H1 (cell line): ENCODE measurements at regions not wholly inside any gene's neighbourhood (a gene's known extent, or its start where the extent isn't known, plus 50 kb on each side); places are given as distances from the start of the nearest gene placed in this dataset.

Experiments used
- CTCF ChIA-PET: fragments of 300-600 bp; sonication (Branson Sonifier 250); formaldehyde crosslinking; loops from one replicate; lab custom pipeline; 2021; ENCODE audit not compliant: partially characterized antibody; lab: Charles Lee
- POLR2A ChIA-PET: fragments of 300-600 bp; sonication (Branson Sonifier 250); formaldehyde crosslinking; loops from one replicate; lab custom pipeline; 2021; ENCODE audit warnings: inconsistent platforms; ENCODE audit not compliant: partially characterized antibody; lab: Charles Lee
- DNase-seq, 2 experiments: peaks; one replicate each; pipeline versions ENCODE4 v3.0.0 to v3.0.0-alpha.2; 2010 to 2022; ENCODE audit warnings: low spot score in 2 of 2, low read depth in 1 of 2, mixed read lengths in 1 of 2
- FAIRE-seq: peaks from 2 replicates; lab custom pipeline; 2011; peaks lifted over from hg19 to GRCh38; lab: Jason Lieb, UNC
- H2AFZ ChIP-seq: 2 replicates; pipeline ENCODE4 v1.8.1; 2012; ENCODE audit warnings: low read length, inconsistent platforms
- H2AK5ac ChIP-seq: 2 replicates; pipeline ENCODE4 v1.6.1; 2013; ENCODE audit warnings: low read depth, low read length
- H2BK120ac ChIP-seq: replicated peaks from 2 replicates; pipeline ENCODE3; 2013; ENCODE audit warnings: low read depth, low read length, inconsistent platforms
- H2BK12ac ChIP-seq: 2 replicates; pipeline ENCODE4 v1.6.1; 2013; ENCODE audit warnings: low read depth, low read length
- H2BK15ac ChIP-seq: 2 replicates; pipeline ENCODE4 v1.6.1; 2013; ENCODE audit warnings: low read length
- H2BK20ac ChIP-seq: 2 replicates; pipeline ENCODE4 v1.6.1; 2013; ENCODE audit warnings: low read length
- H2BK5ac ChIP-seq: 2 replicates; pipeline ENCODE4 v1.6.1; 2013; ENCODE audit warnings: low read depth, low read length
- H3K14ac ChIP-seq: 2 replicates; pipeline ENCODE4 v1.6.1; 2013; ENCODE audit warnings: inconsistent platforms; ENCODE audit not compliant: insufficient read length
- H3K18ac ChIP-seq: 2 replicates; pipeline ENCODE4 v1.6.1; 2013; ENCODE audit warnings: low read length; ENCODE audit errors: extremely low read depth
- H3K23ac ChIP-seq: 2 replicates; pipeline ENCODE4 v1.6.1; 2013; ENCODE audit warnings: inconsistent platforms; ENCODE audit not compliant: insufficient read length
- H3K23me2 ChIP-seq: 2 replicates; pipeline ENCODE4 v1.6.1; 2013; ENCODE audit warnings: low read depth, low read length
- H3K27ac ChIP-seq: 2 replicates; pipeline ENCODE4 v1.6.1; 2011; ENCODE audit warnings: low read depth, low read length, inconsistent platforms
- H3K27me3 ChIP-seq, 4 experiments: replicated peaks in 1 of 4; 1 replicate in 1 of 4; 2 replicates in 3 of 4; pipeline versions ENCODE4 v1.6.1 to v1.8.1; 2011 to 2013; ENCODE audit warnings: low read length in 3 of 4, mild to moderate bottlenecking in 3 of 4, inconsistent platforms in 2 of 4, mixed read lengths in 2 of 4, moderate library complexity in 1 of 4; ENCODE audit not compliant: control insufficient read depth in 3 of 4, insufficient read depth in 3 of 4; ENCODE audit errors: extremely low read depth in 1 of 4
- H3K36me3 ChIP-seq, 4 experiments: 2 replicates each; pipeline versions ENCODE4 v1.6.1 to v1.8.1; 2011 to 2013; ENCODE audit warnings: mild to moderate bottlenecking in 4 of 4, low read length in 3 of 4, moderate library complexity in 2 of 4, control low read depth in 1 of 4, inconsistent platforms in 1 of 4; ENCODE audit not compliant: insufficient read depth in 4 of 4, control insufficient read depth in 2 of 4
- H3K4ac ChIP-seq: replicated peaks from 2 replicates; pipeline ENCODE3; 2013; ENCODE audit warnings: low read length, low read depth, mixed read lengths, inconsistent platforms; ENCODE audit not compliant: insufficient read length
- H3K4me1 ChIP-seq, 4 experiments: replicated peaks in 1 of 4; 1 replicate in 1 of 4; 2 replicates in 3 of 4; pipeline versions ENCODE4 v1.6.1 to v1.8.1; 2011 to 2013; ENCODE audit warnings: low read length in 3 of 4, inconsistent platforms in 2 of 4, mixed read lengths in 1 of 4; ENCODE audit not compliant: insufficient read depth in 4 of 4, control insufficient read depth in 3 of 4
- H3K4me2 ChIP-seq, 2 experiments: 2 replicates each; pipeline versions ENCODE4 v1.6.1 to v1.8.1; 2011 to 2013; ENCODE audit warnings: low read depth in 2 of 2, low read length in 2 of 2, control low read depth in 1 of 2, inconsistent platforms in 1 of 2, mild to moderate bottlenecking in 1 of 2; ENCODE audit not compliant: insufficient read depth in 1 of 2
- H3K4me3 ChIP-seq, 4 experiments: fragments of 200-600, 300-600 bp in 1 of 4; sonication (generic), shearing (Covaris generic), sonication (Bioruptor Twin) in 1 of 4; 2 replicates each; pipeline versions ENCODE4 v1.5.1 to v1.8.1; 2011 to 2016; ENCODE audit warnings: low read length in 4 of 4, low read depth in 3 of 4, control low read depth in 2 of 4, inconsistent platforms in 2 of 4, mild to moderate bottlenecking in 2 of 4, mixed read lengths in 1 of 4, moderate library complexity in 1 of 4; ENCODE audit not compliant: insufficient read depth in 2 of 4; ENCODE audit errors: extremely low read depth in 1 of 4
- H3K56ac ChIP-seq: replicated peaks from 2 replicates; pipeline ENCODE3; 2013; ENCODE audit warnings: low read depth, mild to moderate bottlenecking, mixed read lengths, low read length, inconsistent platforms; ENCODE audit not compliant: insufficient read length
- H3K79me1 ChIP-seq: 2 replicates; pipeline ENCODE4 v1.6.1; 2013; ENCODE audit warnings: low read depth, low read length, control low read depth
- H3K79me2 ChIP-seq, 2 experiments: 2 replicates each; pipeline versions ENCODE4 v1.6.1 to v1.8.1; 2012 to 2013; ENCODE audit warnings: low read length in 2 of 2, mild to moderate bottlenecking in 2 of 2, inconsistent platforms in 1 of 2; ENCODE audit not compliant: insufficient read depth in 2 of 2, control insufficient read depth in 1 of 2
- H3K9ac ChIP-seq, 4 experiments: replicated peaks in 1 of 4; 1 replicate in 1 of 4; 2 replicates in 3 of 4; pipeline versions ENCODE4 v1.6.1 to v1.8.1; 2011 to 2013; ENCODE audit warnings: low read depth in 3 of 4, low read length in 3 of 4, control low read depth in 2 of 4, mild to moderate bottlenecking in 2 of 4, moderate library complexity in 2 of 4, inconsistent platforms in 1 of 4; ENCODE audit errors: extremely low read depth in 1 of 4
- H3K9me3 ChIP-seq, 2 experiments: 2 replicates each; pipeline versions ENCODE4 v1.6.1 to v1.8.1; 2012 to 2013; ENCODE audit warnings: mild to moderate bottlenecking in 2 of 2, moderate library complexity in 2 of 2, control low read depth in 1 of 2, inconsistent platforms in 1 of 2, low read depth in 1 of 2, low read length in 1 of 2, mixed read lengths in 1 of 2; ENCODE audit not compliant: insufficient read depth in 2 of 2
- H4K20me1 ChIP-seq, 2 experiments: replicated peaks in 1 of 2; 2 replicates each; pipeline versions ENCODE3 to v1.8.1; 2011 to 2013; ENCODE audit warnings: inconsistent platforms in 2 of 2, low read length in 2 of 2, mild to moderate bottlenecking in 1 of 2; ENCODE audit not compliant: insufficient read depth in 2 of 2, control insufficient read depth in 1 of 2
- H4K5ac ChIP-seq: 2 replicates; pipeline ENCODE4 v1.6.1; 2013; ENCODE audit warnings: low read length, low read depth, mixed read lengths, inconsistent platforms; ENCODE audit not compliant: insufficient read length
- H4K8ac ChIP-seq: 2 replicates; pipeline ENCODE4 v1.8.0; 2013; ENCODE audit warnings: mild to moderate bottlenecking, moderate library complexity, low read length, inconsistent platforms; ENCODE audit not compliant: insufficient read depth; ENCODE audit errors: extremely low read depth
- H4K91ac ChIP-seq: replicated peaks from 2 replicates; pipeline ENCODE3; 2013; ENCODE audit warnings: low read length, mixed read lengths, inconsistent platforms; ENCODE audit not compliant: insufficient read length
- ASH2L ChIP-seq: fragments of 200-600, 300-600 bp; sonication (generic); IDR thresholded peaks from one replicate; pipeline ENCODE4 v1.7.1; 2017; ENCODE audit warnings: low read length
- BCL11A ChIP-seq, 2 experiments: IDR thresholded peaks; one replicate each; pipeline ENCODE4 v1.6.1; 2011; ENCODE audit warnings: low read depth in 2 of 2, low read length in 2 of 2, mild to moderate bottlenecking in 2 of 2
- BRCA1 ChIP-seq: IDR thresholded peaks from 2 replicates; pipeline ENCODE4 v1.6.1; 2012; ENCODE audit warnings: low read depth, low read length, improper control_type of control experiment
- CREB1 ChIP-seq: IDR thresholded peaks from 2 replicates; pipeline ENCODE4 v1.6.1; 2012; ENCODE audit warnings: inconsistent platforms
- EP300 ChIP-seq, 2 experiments: IDR thresholded peaks; 1 replicate in 1 of 2; 2 replicates in 1 of 2; pipeline ENCODE4 v1.6.1; 2011 to 2012; ENCODE audit warnings: low read depth in 2 of 2, low read length in 2 of 2, mild to moderate bottlenecking in 2 of 2, borderline replicate concordance in 1 of 2, inconsistent platforms in 1 of 2, moderate library complexity in 1 of 2
- FOSL1 ChIP-seq: IDR thresholded peaks from 2 replicates; pipeline ENCODE4 v1.6.1; 2011; ENCODE audit warnings: mild to moderate bottlenecking, low read depth, low read length, moderate library complexity; ENCODE audit not compliant: insufficient read depth
- KDM1A ChIP-seq: fragments of 200-600, 300-600 bp; sonication (generic); IDR thresholded peaks from 2 replicates; pipeline ENCODE4 v1.7.1; 2016; ENCODE audit warnings: mild to moderate bottlenecking, low read length, borderline replicate concordance
- MAFK ChIP-seq: IDR thresholded peaks from 2 replicates; pipeline ENCODE4 v1.6.1; 2012; ENCODE audit warnings: low read depth, mild to moderate bottlenecking, improper control_type of control experiment, low read length
- RXRA ChIP-seq: IDR thresholded peaks from 2 replicates; pipeline ENCODE4 v1.6.1; 2011; ENCODE audit warnings: low read depth, mild to moderate bottlenecking, low read length, moderate library complexity; ENCODE audit not compliant: insufficient read depth
- TAF7 ChIP-seq: optimal IDR thresholded peaks from 2 replicates; pipeline ENCODE3; 2011; ENCODE audit warnings: low read depth, mild to moderate bottlenecking, inconsistent platforms, low read length, moderate library complexity, borderline replicate concordance
- WGBS, 2 experiments: shearing (Covaris generic) in 1 of 2; methylation state at CpG; one replicate each; pipeline versions ENCODE4 v1.1.6 to v1.1.7; 2013 to 2015; ENCODE audit warnings: low lambda C conversion rate in 2 of 2, mixed read lengths in 2 of 2, inconsistent platforms in 1 of 2, low coverage in 1 of 2, missing lambda C conversion rate in 1 of 2; ENCODE audit not compliant: insufficient replicate concordance in 2 of 2, insufficient coverage in 1 of 2, insufficient read length in 1 of 2; ENCODE audit errors: extremely low coverage in 1 of 2, missing lambda C conversion rate in 1 of 2; 5-methylcytosine and 5-hydroxymethylcytosine counted together
- TF ChIP-seq, protein P1 (sequence below): IDR thresholded peaks from 2 replicates; pipeline ENCODE4 v1.6.1; 2012; ENCODE audit warnings: inconsistent platforms

GRCh38 chr10:131682271-131682962 lies 218.4 kb upstream of the PPP2R2D start:
- Histone ChIP-seq H3K4me1 (peaks cover under 1 to 18% (median 7%) of the 10 kb centered on the region in 4 experiments; a peak in 6 of 7 replicates), H3K18ac (no peak overlapping the region), H3K14ac (no peak overlapping the region), H4K20me1 (peaks cover 0 to under 1% of the 10 kb centered on the region in 2 experiments), H3K4me3 (no peak overlapping the region), H4K91ac (no peak overlapping the region), H2BK12ac (no peak overlapping the region), H3K79me1 (peaks cover 2% of the 10 kb centered on the region; the same call in 1 of the 2 replicates), H3K23me2 (peaks cover 2% of the 10 kb centered on the region; the same call in 1 of the 2 replicates), H2AFZ (no peak overlapping the region), H3K27me3 (no peaks in the 10 kb centered on the region; a peak in 2 of 7 replicates), H2BK20ac (0 out of 2 replicates have a peak overlapping the region, but pooled peaks have one; percentile 25), H4K8ac (no peak overlapping the region), H3K79me2 (no peaks in the 10 kb centered on the region), H3K56ac (no peak overlapping the region), H3K9ac (no peak overlapping the region), H3K27ac (no peak overlapping the region), H2AK5ac (no peak overlapping the region), H2BK15ac (no peak overlapping the region), H3K9me3 (no peaks in the 10 kb centered on the region), H3K36me3 (no peaks in the 10 kb centered on the region), H2BK5ac (no peak overlapping the region), H3K23ac (no peak overlapping the region), H3K4ac (no peak overlapping the region), H3K4me2 (no peak overlapping the region), H2BK120ac (no peak overlapping the region), H4K5ac (no peak overlapping the region)
- FAIRE-seq (no peak), DNase-seq (no peak)
- CTCF ChIA-PET: no interaction called here
- WGBS, 2 experiments: 92% methylated on average over 15 of the region's 20 CpGs; no CpG with 5 or more reads in 1 of the 2 experiments
- POLR2A ChIA-PET: no interaction called here
- TF ChIP-seq TAF7 (no peak), MAFK (no peak), RXRA (no peak), ASH2L (no peak), FOSL1 (no peak), CREB1 (no peak), EP300 (IDR thresholded peaks at IDR 0.05; ENCODE audit: borderline replicate concordance in 1 of 2, low read depth in 2 of 2, low read length in 2 of 2) (no peak), BCL11A (IDR thresholded peaks at IDR 0.05; ENCODE audit: low read depth in 2 of 2, low read length in 2 of 2) (no peak), KDM1A (no peak), BRCA1 (no peak)
- TF ChIP-seq, protein P1, sequence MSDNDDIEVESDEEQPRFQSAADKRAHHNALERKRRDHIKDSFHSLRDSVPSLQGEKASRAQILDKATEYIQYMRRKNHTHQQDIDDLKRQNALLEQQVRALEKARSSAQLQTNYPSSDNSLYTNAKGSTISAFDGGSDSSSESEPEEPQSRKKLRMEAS: no peak
